ENCODE measurements at regions not wholly inside any gene's neighbourhood (a gene's known extent, or its start where the extent isn't known, plus 50 kb on each side); places are given as distances from the start of the nearest gene placed in this dataset.

DNA sequence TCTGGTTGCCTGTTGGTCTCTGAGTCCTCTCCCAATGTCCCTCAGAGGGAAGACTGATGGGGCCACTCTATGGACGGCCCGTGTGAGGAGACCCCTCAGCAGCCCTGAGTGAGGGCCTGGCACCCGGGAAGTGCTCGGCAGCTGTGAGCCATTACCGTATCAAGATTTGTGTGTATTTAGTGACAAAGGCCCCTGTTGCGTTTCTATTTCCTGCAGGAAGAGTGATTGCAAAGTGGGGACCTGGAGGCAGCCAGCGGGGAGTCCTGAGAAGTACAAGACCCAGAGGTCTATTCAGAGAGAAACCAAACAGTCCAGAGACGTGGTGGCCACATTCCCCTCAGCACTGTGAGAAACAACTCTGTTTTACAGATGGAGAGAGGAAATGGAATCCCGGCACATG lies 51.1 kb upstream of the CHST15 start:
- TF ChIP-seq, protein P1, sequence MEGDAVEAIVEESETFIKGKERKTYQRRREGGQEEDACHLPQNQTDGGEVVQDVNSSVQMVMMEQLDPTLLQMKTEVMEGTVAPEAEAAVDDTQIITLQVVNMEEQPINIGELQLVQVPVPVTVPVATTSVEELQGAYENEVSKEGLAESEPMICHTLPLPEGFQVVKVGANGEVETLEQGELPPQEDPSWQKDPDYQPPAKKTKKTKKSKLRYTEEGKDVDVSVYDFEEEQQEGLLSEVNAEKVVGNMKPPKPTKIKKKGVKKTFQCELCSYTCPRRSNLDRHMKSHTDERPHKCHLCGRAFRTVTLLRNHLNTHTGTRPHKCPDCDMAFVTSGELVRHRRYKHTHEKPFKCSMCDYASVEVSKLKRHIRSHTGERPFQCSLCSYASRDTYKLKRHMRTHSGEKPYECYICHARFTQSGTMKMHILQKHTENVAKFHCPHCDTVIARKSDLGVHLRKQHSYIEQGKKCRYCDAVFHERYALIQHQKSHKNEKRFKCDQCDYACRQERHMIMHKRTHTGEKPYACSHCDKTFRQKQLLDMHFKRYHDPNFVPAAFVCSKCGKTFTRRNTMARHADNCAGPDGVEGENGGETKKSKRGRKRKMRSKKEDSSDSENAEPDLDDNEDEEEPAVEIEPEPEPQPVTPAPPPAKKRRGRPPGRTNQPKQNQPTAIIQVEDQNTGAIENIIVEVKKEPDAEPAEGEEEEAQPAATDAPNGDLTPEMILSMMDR (IDR thresholded peaks at IDR 0.05; ENCODE audit: poor library complexity), result no peak
- TF ChIP-seq EZH2 (IDR thresholded peaks at IDR 0.05; ENCODE audit: borderline replicate concordance) (no peak), EZH2phosphoT487 (IDR thresholded peaks at IDR 0.05; ENCODE audit: low read depth, severe bottlenecking, unreplicated experiment) (no peak)
